Omental fat pad (tissue), 3 donors: ENCODE measurements at regions not wholly inside any gene's neighbourhood (a gene's known extent, or its start where the extent isn't known, plus 50 kb on each side); places are given as distances from the start of the nearest gene placed in this dataset. TPM values are rescaled to one million over a fixed set of nuclear protein-coding genes. Genes with fewer than 3 reads are reported as not detected.

ENCODE experiments used
- ATAC-seq: fragments of 150-250 bp; one replicate; pipeline ENCODE4 v1.9.1; 2016; ENCODE audit warnings: mild to moderate bottlenecking, moderate library complexity; ENCODE audit not compliant: low FRiP score
- DNase-seq: peaks from one replicate; pipeline ENCODE4 v3.0.0-alpha.2; 2019; ENCODE audit warnings: low spot score
- CTCF ChIP-seq, 3 donors: fragments of 450-650 bp; IDR thresholded peaks; one replicate each; pipeline ENCODE4 v1.5.1; 2016 to 2017; ENCODE audit warnings: antibody characterized with exemption in 3 of 3, mild to moderate bottlenecking in 3 of 3, moderate library complexity in 2 of 3
- small RNA-seq: library from RNA; depleted of rRNA; stranded (forward); fragments of <200 nt; gene quantifications from one replicate; pipeline ENCODE3, GENCODE V24; 2016

- DNase-seq (no peak), ATAC-seq (no peak)
- no peak for TF ChIP-seq CTCF (IDR thresholded peaks at IDR 0.05)
These were observed 90.6 kb downstream of the PAX1 start for GRCh38 chr20:21796059-21796458.

GRCh38 chr20:21788082-21788481 is 82.6 kb downstream of the PAX1 start:
- TF ChIP-seq CTCF (IDR thresholded peaks at IDR 0.05) = no peak
- DNase-seq (no peak), ATAC-seq (no peak)

- TF ChIP-seq CTCF (IDR thresholded peaks at IDR 0.05) = no peak
- DNase-seq (no peak), ATAC-seq (no peak)
These were observed 76.1 kb downstream of the PAX1 start for GRCh38 chr20:21781446-21782075.

- ATAC-seq = no peak
These were observed 75.1 kb downstream of the PAX1 start for GRCh38 chr20:21780528-21780927.

More at GRCh38 chr20:21780528-21780927, 75.1 kb downstream of the PAX1 start:
- no peak for TF ChIP-seq CTCF (IDR thresholded peaks at IDR 0.05)
- DNase-seq = no peak

Small RNA genes in the stretch of these regions (small RNA-seq; reads per million reads assigned to genes)
- not detected for gene AL121912.1
